Left hindlimb (tissue), 1 donor: ENCODE measurements at regions not wholly inside any gene's neighbourhood (a gene's known extent, or its start where the extent isn't known, plus 50 kb on each side); places are given as distances from the start of the nearest gene placed in this dataset.

Source experiments
- DNase-seq: peaks from one replicate; pipeline ENCODE4 v3.0.0-alpha.2; 2018

DNA sequence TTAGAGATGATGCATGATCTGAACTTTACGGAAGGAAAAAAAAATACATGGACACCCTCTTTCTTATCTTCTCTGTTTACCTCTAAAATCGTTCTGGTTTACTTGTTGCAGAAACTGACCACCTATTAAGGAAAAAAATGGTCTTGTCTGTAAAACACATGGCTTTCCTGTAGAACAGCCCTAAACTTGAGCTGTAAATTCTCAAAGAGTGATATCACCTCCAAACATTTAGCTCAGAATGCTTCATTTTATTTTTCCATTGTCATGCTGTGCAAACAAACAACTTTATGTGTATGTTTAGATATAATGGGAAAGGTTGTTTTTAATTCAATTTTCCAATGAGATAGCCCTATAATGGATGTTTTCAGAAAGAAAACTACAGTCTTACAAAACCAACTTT, 237.4 kb upstream of the NR2F2 start:
- DNase-seq, result no peak

DNA sequence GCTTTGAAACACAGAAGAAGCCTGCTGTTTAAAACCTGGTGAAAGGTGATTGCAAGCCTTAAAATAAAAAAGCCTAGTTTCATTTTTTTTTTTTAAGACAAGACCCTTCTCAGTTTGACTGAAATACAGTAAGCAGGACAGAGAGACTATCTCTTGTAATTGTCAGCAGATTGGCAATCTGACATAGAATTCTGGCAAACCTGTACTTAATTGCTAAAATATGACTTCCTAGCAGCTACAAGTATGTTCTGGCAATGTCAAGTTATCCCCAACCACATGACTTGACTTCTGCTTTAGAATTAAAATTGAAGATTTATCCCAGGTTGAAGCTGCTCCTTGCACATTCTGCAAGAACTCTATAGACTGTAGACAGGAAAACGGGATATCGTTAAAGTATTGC, 232.8 kb upstream of the NR2F2 start:
- no peak for DNase-seq

DNA sequence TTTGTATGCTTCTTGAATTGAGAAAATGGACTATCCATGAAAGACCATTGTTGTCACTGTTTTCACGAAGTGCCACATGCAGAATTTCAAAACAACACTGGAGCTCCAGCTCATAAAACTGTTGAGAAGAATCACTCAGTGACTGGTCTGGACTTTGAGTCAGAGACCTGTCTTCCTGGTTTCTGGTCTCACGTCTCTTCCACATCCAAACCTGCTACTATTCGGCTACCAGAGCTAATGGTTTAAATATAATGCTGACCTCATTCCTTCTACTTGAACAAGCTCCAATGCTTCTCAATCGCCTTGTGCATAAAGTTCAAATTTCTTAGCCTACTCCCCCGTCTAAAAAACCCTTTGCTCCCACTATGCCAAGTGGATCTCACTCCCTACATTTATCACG, 227.9 kb upstream of the NR2F2 start:
- no peak for DNase-seq

DNA sequence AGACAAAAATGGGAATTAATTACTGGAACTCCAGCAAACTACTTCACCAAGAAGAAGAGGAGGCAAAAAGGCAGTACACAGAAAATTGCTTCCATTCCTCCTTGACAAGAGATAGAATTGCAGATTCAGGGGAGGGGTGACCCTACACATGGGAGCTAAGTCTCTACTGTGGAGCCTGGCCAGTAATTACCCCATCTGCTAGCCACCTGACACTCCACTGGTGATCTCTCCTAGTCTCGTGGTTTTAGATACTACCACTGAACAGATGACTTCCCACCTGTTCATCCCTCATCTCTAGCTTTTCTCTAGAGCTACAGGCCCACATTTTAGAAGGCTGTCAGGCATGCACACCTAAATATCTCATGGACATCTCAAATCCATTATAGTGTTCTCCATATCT, 224.3 kb upstream of the NR2F2 start:
- no peak for DNase-seq

DNA sequence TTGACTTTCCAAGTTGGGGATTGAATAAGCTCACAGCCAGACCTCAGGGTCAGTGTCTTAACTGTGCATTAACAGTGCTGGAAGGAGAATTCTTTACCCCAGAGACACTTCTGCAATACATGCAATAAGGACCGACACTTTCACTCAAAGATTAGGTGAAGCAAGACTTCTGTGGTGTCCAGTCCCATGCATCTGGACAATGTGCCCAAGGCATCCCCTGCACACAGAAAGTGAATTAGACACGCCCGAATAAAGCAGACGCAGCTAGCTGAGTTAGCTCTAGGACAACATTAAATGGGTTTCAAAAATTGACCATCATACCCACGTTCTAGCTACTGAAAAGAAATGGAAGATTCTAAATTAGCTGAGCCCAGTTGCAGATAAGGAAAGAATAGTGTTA, 223.9 kb upstream of the NR2F2 start:
- no peak for DNase-seq

GRCh38 chr15:96107916-96108315, 222.6 kb upstream of the NR2F2 start:
- no peak for DNase-seq

DNA sequence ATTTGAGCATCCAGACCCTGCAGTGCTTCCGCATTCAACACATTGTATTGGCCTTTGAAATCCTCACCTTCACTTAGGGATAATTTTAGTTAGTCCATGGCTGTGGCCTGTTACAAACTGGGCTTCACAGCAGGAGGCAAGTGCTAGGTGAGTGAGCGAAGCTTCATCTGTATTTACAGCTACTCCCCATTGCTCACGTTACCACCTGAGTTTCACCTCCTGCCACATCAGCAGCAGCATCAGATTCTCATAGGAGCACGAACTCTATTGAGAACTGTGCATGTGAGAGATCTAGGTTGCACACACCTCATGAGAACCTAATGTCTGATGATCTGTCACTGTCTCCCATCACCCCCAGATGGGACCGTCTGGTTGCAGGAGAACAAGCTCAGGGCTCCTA, 222.1 kb upstream of the NR2F2 start:
- no peak for DNase-seq

GRCh38 chr15:96109820-96110219, 220.7 kb upstream of the NR2F2 start:
- DNase-seq, result no peak

- no peak for DNase-seq
Observed at GRCh38 chr15:96112018-96112417, 218.5 kb upstream of the NR2F2 start.

- DNase-seq, result no peak
Observed at GRCh38 chr15:96115642-96116041, 214.9 kb upstream of the NR2F2 start.

DNA sequence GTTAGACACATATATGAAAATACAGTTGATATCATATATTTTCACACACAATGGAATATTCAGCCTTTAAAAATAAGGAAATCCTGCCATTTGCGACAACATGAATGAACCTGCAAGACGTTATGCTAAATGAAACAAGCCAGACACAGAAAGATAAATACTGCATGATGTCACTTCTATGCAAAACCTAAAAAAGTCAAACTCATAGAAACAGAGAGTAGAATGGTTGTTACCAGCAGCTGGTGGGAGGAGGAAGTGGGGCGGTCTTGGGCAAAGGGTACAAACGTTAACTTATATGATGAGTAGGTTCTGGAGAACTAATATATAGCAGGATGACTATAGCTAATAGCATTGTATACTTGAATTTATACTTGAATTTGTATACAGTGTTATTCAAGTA, 213.2 kb upstream of the NR2F2 start:
- DNase-seq, result no peak

GRCh38 chr15:96119734-96120133, 210.8 kb upstream of the NR2F2 start:
- no peak for DNase-seq

DNA sequence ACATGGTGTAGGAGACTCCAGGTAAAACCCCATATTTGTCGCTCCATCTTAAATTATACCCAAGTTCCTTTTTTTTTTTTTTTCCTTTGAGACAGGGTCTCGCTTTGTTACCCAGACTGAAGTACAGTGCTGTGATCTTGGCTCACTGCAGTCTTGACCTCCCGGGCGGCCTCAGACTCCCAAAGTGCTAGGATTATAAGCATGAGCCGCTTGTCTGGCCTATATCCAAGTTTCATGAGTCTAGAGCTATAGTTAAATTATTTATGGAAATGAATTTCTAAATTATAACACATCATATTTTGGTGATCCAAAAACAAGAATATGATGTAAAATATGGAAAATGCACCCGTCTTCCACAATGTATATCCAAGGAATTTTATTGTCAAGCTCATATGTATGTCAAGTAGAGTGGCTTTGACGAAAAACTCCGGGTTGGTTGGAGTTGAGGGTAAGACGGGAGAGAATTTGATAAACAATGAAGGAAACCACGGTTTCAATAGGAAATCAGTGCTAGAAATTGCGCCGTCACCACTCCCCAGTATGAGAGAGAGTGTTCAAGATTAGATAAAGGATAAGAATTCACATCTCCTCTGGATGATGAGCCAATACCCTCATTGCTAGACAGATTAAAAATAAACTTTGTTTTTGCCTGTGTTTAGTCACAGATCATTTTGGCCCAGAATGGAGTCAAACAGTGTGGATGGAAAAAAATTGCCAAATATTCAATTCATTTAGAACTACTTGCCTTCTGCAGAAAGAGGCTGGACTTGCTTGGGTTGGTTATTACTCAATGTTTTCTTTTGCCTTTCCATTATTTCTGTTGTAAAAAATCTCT, 209.2 kb upstream of the NR2F2 start:
- DNase-seq, result no peak

- no peak for DNase-seq
Observed at GRCh38 chr15:96122077-96123027, 208.1 kb upstream of the NR2F2 start.

GRCh38 chr15:96123028-96123400, 207.5 kb upstream of the NR2F2 start:
- no peak for DNase-seq

- no peak for DNase-seq
Observed at GRCh38 chr15:96123630-96124187, 206.8 kb upstream of the NR2F2 start.

GRCh38 chr15:96124436-96124835, 206.1 kb upstream of the NR2F2 start:
- no peak for DNase-seq

GRCh38 chr15:96125721-96126415, 204.6 kb upstream of the NR2F2 start:
- DNase-seq, result no peak

DNA sequence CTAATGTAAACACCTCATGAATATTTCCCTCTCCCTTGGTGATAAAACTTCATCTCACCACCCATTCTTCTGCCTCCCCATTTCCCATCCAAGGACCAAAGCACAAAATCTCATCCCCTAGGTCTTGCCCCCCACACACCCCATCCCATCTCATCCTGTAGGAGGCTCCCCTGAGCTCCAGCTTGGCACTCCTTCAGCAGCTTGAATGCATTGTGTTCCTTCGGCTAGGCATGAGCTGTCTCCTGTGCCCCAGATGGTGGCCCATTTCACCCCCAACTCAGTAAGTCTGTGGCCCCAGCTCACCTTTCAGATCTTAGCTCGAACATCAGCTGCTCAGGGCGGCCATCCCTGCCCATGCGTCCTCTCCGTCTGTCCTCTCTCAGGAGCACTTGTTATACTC, 203.6 kb upstream of the NR2F2 start:
- no peak for DNase-seq

GRCh38 chr15:96130734-96131133, 199.8 kb upstream of the NR2F2 start:
- DNase-seq, result no peak

DNA sequence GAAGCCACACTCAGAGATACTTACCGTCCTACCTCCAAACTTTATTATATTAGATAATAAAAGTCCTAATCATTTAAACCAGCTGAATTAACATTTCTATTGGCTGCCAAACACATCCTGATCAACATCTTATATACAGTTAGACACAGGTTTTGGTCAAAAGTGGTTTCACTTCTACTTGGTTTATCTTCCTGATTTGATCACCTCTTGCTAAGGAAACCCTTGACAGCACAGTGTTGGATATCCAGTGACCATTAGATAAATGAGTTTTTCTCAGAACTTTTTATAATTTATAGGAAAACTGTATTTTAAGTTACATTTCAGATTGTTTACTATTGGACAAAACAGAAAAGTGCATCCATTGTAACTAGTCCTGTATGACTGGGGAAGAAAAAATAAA, 198.4 kb upstream of the NR2F2 start:
- no peak for DNase-seq

- DNase-seq, result no peak
Observed at GRCh38 chr15:96135166-96136093, 195.1 kb upstream of the NR2F2 start.
